ENCODE measurements at regions not wholly inside any gene's neighbourhood (a gene's known extent, or its start where the extent isn't known, plus 50 kb on each side); places are given as distances from the start of the nearest gene placed in this dataset.

- CTCF ChIA-PET: no interaction called here
Observed at GRCh38 chr5:100974082-100974481, 71.0 kb upstream of the ST8SIA4 start.

GRCh38 chr5:100970646-100971255 is 67.7 kb upstream of the ST8SIA4 start:
- POLR2A ChIA-PET: no interaction called here
- CTCF ChIA-PET: no interaction called here
- DNase-seq (ENCODE audit: extremely low spot score): no peak
- no peak for TF ChIP-seq CTCF (IDR thresholded peaks at IDR 0.05; ENCODE audit: control extremely low read depth, extremely low read depth, low read depth, missing control alignments)

More at GRCh38 chr5:100974082-100974481, 71.0 kb upstream of the ST8SIA4 start:
- TF ChIP-seq CTCF (IDR thresholded peaks at IDR 0.05; ENCODE audit: control extremely low read depth, extremely low read depth, low read depth, missing control alignments): no peak
- POLR2A ChIA-PET: no interaction called here
- DNase-seq (ENCODE audit: extremely low spot score): no peak

GRCh38 chr5:100965291-100965690 is 62.2 kb upstream of the ST8SIA4 start:
- POLR2A ChIA-PET: no interaction called here
- DNase-seq (ENCODE audit: extremely low spot score): no peak
- TF ChIP-seq CTCF (IDR thresholded peaks at IDR 0.05; ENCODE audit: control extremely low read depth, extremely low read depth, low read depth, missing control alignments): no peak
- CTCF ChIA-PET: interaction anchor here (1.6 kb wide), 1 partner anchor 12 kb away, joined by 3 read pairs; no protein-coding TSS in a partner anchor
